ENCODE measurements at regions not wholly inside any gene's neighbourhood (a gene's known extent, or its start where the extent isn't known, plus 50 kb on each side); places are given as distances from the start of the nearest gene placed in this dataset.

GRCh38 chrY:7169475-7169874 is 257.9 kb upstream of the AMELY start:
- no peak for DNase-seq

- no peak for DNase-seq
Observed at GRCh38 chrY:7141477-7141876, 229.9 kb upstream of the AMELY start.

Measured in KG1 (cell line).